Liver (tissue), 3 donors: ENCODE measurements at regions not wholly inside any gene's neighbourhood (a gene's known extent, or its start where the extent isn't known, plus 50 kb on each side); places are given as distances from the start of the nearest gene placed in this dataset.

ENCODE experiments used
- FOXA1 ChIP-seq: IDR thresholded peaks from 2 replicates; pipeline ENCODE4 v1.6.1; 2016; ENCODE audit warnings: antibody characterized with exemption
- GABPA ChIP-seq, 2 donors: IDR thresholded peaks in 1 of 2; conservative IDR thresholded peaks in 1 of 2; 2 replicates each; pipeline ENCODE4 v1.6.1; 2016; ENCODE audit warnings: antibody characterized with exemption in 2 of 2, mild to moderate bottlenecking in 1 of 2, moderate library complexity in 1 of 2
- TAF1 ChIP-seq: conservative IDR thresholded peaks from 2 replicates; pipeline ENCODE4 v1.6.1; 2016; ENCODE audit warnings: antibody characterized with exemption, mild to moderate bottlenecking
- YY1 ChIP-seq: IDR thresholded peaks from 2 replicates; pipeline ENCODE4 v1.6.1; 2016; ENCODE audit warnings: antibody characterized with exemption, mild to moderate bottlenecking
- TF ChIP-seq, protein P1 (sequence below): fragments of 150-350 bp; IDR thresholded peaks from 2 replicates; pipeline ENCODE4 v1.5.1; 2017; ENCODE audit warnings: improper control_type of control experiment, low read depth, low read length; ENCODE audit not compliant: missing input control
- TF ChIP-seq, protein P2 (sequence below): IDR thresholded peaks from 2 replicates; pipeline ENCODE4 v1.6.1; 2016; ENCODE audit warnings: antibody characterized with exemption
- TF ChIP-seq, protein P3 (sequence below): IDR thresholded peaks from 2 replicates; pipeline ENCODE4 v1.6.1; 2016; ENCODE audit warnings: antibody characterized with exemption, mild to moderate bottlenecking
- TF ChIP-seq, protein P4 (sequence below): IDR thresholded peaks from 2 replicates; pipeline ENCODE4 v1.6.1; 2016; ENCODE audit warnings: antibody characterized with exemption
- donor health status: healthy.
- donor health status: healthy.

DNA sequence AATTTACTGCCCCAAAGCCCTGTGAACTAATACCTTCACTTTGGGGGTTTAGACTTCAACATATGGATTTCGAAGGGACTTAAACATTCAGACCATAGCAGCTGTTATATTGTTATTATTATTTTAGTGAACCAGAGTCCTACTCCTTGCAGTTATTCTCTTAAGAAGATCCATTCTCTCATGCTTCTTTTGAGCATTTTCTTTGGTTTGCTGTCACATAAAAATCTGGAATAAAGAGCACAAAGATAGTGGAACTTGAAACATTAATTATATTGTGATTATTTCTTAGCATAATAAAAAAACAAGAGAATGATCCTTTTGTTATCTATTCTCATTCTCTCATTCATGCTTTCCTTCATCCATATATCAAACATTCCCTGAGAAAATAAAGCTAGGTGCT, 166.4 kb upstream of the GBE1 start:
- TF ChIP-seq GABPA (IDR thresholded peaks at IDR 0.05 in 1 of 2, conservative IDR thresholded peaks at IDR 0.05 in 1 of 2) (no peak), TAF1 (no peak), YY1 (no peak), FOXA1 (no peak)
- TF ChIP-seq, protein P1, sequence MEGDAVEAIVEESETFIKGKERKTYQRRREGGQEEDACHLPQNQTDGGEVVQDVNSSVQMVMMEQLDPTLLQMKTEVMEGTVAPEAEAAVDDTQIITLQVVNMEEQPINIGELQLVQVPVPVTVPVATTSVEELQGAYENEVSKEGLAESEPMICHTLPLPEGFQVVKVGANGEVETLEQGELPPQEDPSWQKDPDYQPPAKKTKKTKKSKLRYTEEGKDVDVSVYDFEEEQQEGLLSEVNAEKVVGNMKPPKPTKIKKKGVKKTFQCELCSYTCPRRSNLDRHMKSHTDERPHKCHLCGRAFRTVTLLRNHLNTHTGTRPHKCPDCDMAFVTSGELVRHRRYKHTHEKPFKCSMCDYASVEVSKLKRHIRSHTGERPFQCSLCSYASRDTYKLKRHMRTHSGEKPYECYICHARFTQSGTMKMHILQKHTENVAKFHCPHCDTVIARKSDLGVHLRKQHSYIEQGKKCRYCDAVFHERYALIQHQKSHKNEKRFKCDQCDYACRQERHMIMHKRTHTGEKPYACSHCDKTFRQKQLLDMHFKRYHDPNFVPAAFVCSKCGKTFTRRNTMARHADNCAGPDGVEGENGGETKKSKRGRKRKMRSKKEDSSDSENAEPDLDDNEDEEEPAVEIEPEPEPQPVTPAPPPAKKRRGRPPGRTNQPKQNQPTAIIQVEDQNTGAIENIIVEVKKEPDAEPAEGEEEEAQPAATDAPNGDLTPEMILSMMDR: no peak
- TF ChIP-seq, protein P2, sequence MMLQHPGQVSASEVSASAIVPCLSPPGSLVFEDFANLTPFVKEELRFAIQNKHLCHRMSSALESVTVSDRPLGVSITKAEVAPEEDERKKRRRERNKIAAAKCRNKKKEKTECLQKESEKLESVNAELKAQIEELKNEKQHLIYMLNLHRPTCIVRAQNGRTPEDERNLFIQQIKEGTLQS: no peak
- TF ChIP-seq, protein P3, sequence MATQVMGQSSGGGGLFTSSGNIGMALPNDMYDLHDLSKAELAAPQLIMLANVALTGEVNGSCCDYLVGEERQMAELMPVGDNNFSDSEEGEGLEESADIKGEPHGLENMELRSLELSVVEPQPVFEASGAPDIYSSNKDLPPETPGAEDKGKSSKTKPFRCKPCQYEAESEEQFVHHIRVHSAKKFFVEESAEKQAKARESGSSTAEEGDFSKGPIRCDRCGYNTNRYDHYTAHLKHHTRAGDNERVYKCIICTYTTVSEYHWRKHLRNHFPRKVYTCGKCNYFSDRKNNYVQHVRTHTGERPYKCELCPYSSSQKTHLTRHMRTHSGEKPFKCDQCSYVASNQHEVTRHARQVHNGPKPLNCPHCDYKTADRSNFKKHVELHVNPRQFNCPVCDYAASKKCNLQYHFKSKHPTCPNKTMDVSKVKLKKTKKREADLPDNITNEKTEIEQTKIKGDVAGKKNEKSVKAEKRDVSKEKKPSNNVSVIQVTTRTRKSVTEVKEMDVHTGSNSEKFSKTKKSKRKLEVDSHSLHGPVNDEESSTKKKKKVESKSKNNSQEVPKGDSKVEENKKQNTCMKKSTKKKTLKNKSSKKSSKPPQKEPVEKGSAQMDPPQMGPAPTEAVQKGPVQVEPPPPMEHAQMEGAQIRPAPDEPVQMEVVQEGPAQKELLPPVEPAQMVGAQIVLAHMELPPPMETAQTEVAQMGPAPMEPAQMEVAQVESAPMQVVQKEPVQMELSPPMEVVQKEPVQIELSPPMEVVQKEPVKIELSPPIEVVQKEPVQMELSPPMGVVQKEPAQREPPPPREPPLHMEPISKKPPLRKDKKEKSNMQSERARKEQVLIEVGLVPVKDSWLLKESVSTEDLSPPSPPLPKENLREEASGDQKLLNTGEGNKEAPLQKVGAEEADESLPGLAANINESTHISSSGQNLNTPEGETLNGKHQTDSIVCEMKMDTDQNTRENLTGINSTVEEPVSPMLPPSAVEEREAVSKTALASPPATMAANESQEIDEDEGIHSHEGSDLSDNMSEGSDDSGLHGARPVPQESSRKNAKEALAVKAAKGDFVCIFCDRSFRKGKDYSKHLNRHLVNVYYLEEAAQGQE: no peak
- TF ChIP-seq, protein P4, sequence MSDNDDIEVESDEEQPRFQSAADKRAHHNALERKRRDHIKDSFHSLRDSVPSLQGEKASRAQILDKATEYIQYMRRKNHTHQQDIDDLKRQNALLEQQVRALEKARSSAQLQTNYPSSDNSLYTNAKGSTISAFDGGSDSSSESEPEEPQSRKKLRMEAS: no peak
